ENCODE measurements at regions not wholly inside any gene's neighbourhood (a gene's known extent, or its start where the extent isn't known, plus 50 kb on each side); places are given as distances from the start of the nearest gene placed in this dataset.

- TF ChIP-seq CTCF (IDR thresholded peaks at IDR 0.05 in 8 of 11, conservative IDR thresholded peaks at IDR 0.05 in 3 of 11) (no peak), POLR2AphosphoS5 (IDR thresholded peaks at IDR 0.05) (no peak), POLR2A (IDR thresholded peaks at IDR 0.05) (no peak)
Observed at GRCh38 chr11:110011595-110011994, 81.6 kb upstream of the ZC3H12C start.

Measured in spleen (tissue), 7 donors.